ENCODE measurements at regions not wholly inside any gene's neighbourhood (a gene's known extent, or its start where the extent isn't known, plus 50 kb on each side); places are given as distances from the start of the nearest gene placed in this dataset.
A peak's percentile ranks its signal among the peaks of the same experiment; 100 is the strongest.

- H3K27me3 Mint-ChIP-seq (ENCODE audit: low read depth, unreplicated experiment) = no peaks in the 10 kb centered on the region
- no peaks in the 10 kb centered on the region for H3K9me3 ChIP-seq (ENCODE audit: insufficient read depth, low read depth, low read length)
- DNase-seq (ENCODE audit: low read depth) (no peak), FAIRE-seq (no peak)
- H3K9ac ChIP-seq (ENCODE audit: low read length) = no peak overlapping the region
- H3K4me1 Mint-ChIP-seq (ENCODE audit: low read depth, unreplicated experiment) = peaks cover 2% of the 10 kb centered on the region
- no peaks in the 10 kb centered on the region for H3K4me1 ChIP-seq (ENCODE audit: insufficient read depth, low read length)
- H3K27ac ChIP-seq (ENCODE audit: low read depth, low read length) = no peak overlapping the region
- H3K27me3 ChIP-seq (ENCODE audit: insufficient read depth, low read length) = no peaks in the 10 kb centered on the region
- no peaks in the 10 kb centered on the region for H4K20me1 ChIP-seq (ENCODE audit: insufficient read depth, low read length)
- H3K9me3 Mint-ChIP-seq (ENCODE audit: unreplicated experiment) = no peaks in the 10 kb centered on the region
- TF ChIP-seq EZH2 (IDR thresholded peaks at IDR 0.05; ENCODE audit: insufficient read depth, low read length) (no peak), CTCF (IDR thresholded peaks at IDR 0.05; ENCODE audit: insufficient read depth, low read depth, low read length) (no peak)
- no peaks in the 10 kb centered on the region for H3K36me3 Mint-ChIP-seq (ENCODE audit: low read depth, unreplicated experiment)
- no peaks in the 10 kb centered on the region for H3K79me2 ChIP-seq (ENCODE audit: insufficient read depth, low read length)
- no peak overlapping the region for H2AFZ ChIP-seq (ENCODE audit: low read depth, low read length)
- no peaks in the 10 kb centered on the region for H3K36me3 ChIP-seq (ENCODE audit: insufficient read depth, low read length)
- no peak overlapping the region for H3K4me3 Mint-ChIP-seq (ENCODE audit: unreplicated experiment)
- no peak overlapping the region for H3K4me2 ChIP-seq (ENCODE audit: low read length)
- no peak overlapping the region for H3K27ac Mint-ChIP-seq (ENCODE audit: unreplicated experiment)
- no peak overlapping the region for H3K4me3 ChIP-seq (ENCODE audit: insufficient read depth, low read depth, low read length)
Measured at GRCh38 chr2:212928681-212929080, 222.7 kb downstream of the IKZF2 start.

DNA sequence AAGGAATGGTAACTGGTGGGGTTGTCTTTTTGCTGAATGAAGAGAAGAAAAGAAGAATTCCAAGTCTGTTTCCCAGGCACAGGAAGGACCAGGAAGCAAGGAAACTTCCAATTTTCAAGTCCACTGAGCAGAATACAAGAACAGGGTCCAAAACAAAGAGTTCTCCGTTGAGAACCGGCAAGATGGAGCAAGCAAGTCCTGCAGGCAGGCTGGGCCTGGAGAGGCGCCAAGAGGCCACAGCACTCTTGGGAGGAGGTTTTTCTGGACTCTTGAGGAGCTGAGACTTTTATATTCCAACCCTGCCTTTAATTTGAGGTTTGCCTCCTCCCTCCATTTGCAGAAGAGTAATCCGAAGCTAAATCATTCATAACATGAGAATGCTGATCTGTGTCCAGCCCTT is 224.5 kb downstream of the IKZF2 start:
- Histone ChIP-seq H3K79me2 (ENCODE audit: insufficient read depth, low read length) (no peaks in the 10 kb centered on the region), H3K4me3 (ENCODE audit: insufficient read depth, low read depth, low read length) (no peak overlapping the region), H3K9ac (ENCODE audit: low read length) (no peak overlapping the region), H3K9me3 (ENCODE audit: insufficient read depth, low read depth, low read length) (no peaks in the 10 kb centered on the region), H3K36me3 (ENCODE audit: insufficient read depth, low read length) (no peaks in the 10 kb centered on the region), H2AFZ (ENCODE audit: low read depth, low read length) (peak overlapping the region; percentile 4), H3K4me1 (ENCODE audit: insufficient read depth, low read length) (no peaks in the 10 kb centered on the region), H3K4me2 (ENCODE audit: low read length) (no peak overlapping the region), H3K27me3 (ENCODE audit: insufficient read depth, low read length) (no peaks in the 10 kb centered on the region), H3K27ac (ENCODE audit: low read depth, low read length) (no peak overlapping the region), H4K20me1 (ENCODE audit: insufficient read depth, low read length) (no peaks in the 10 kb centered on the region)
- FAIRE-seq = no peak
- no peaks in the 10 kb centered on the region for H3K36me3 Mint-ChIP-seq (ENCODE audit: low read depth, unreplicated experiment)
- H3K27ac Mint-ChIP-seq (ENCODE audit: unreplicated experiment) = no peak overlapping the region
- no peak overlapping the region for H3K4me3 Mint-ChIP-seq (ENCODE audit: unreplicated experiment)
- no peaks in the 10 kb centered on the region for H3K27me3 Mint-ChIP-seq (ENCODE audit: low read depth, unreplicated experiment)
- H3K4me1 Mint-ChIP-seq (ENCODE audit: low read depth, unreplicated experiment) = peaks cover 2% of the 10 kb centered on the region
- no peak for DNase-seq (ENCODE audit: low read depth)
- TF ChIP-seq EZH2 (IDR thresholded peaks at IDR 0.05; ENCODE audit: insufficient read depth, low read length) (no peak), CTCF (IDR thresholded peaks at IDR 0.05; ENCODE audit: insufficient read depth, low read depth, low read length) (no peak)
- H3K9me3 Mint-ChIP-seq (ENCODE audit: unreplicated experiment) = no peaks in the 10 kb centered on the region

DNA sequence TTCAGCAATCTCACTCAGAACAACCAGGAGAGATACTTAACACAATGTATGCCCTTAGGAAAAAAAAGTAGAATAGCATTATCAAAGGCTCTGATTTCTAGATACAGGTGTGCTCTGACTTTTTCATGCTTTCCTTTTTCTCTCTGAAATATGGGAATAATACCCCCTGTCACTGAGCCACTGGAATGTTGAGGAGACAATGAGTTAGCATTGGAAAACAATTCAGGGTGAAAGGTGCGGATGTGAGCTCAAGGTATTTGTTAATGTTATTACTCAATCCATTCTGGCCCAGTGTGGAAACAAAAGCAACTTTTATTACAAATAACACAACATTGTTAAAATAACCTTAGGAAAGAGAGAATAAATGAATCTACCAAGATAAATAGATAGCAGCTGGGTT is 228.0 kb downstream of the IKZF2 start:
- Histone ChIP-seq H3K9ac (ENCODE audit: low read length) (no peak overlapping the region), H3K27ac (ENCODE audit: low read depth, low read length) (no peak overlapping the region), H3K9me3 (ENCODE audit: insufficient read depth, low read depth, low read length) (no peaks in the 10 kb centered on the region), H3K27me3 (ENCODE audit: insufficient read depth, low read length) (no peaks in the 10 kb centered on the region), H4K20me1 (ENCODE audit: insufficient read depth, low read length) (no peaks in the 10 kb centered on the region), H3K4me2 (ENCODE audit: low read length) (no peak overlapping the region), H3K4me1 (ENCODE audit: insufficient read depth, low read length) (no peaks in the 10 kb centered on the region), H3K36me3 (ENCODE audit: insufficient read depth, low read length) (no peaks in the 10 kb centered on the region), H3K4me3 (ENCODE audit: insufficient read depth, low read depth, low read length) (no peak overlapping the region), H3K79me2 (ENCODE audit: insufficient read depth, low read length) (no peaks in the 10 kb centered on the region), H2AFZ (ENCODE audit: low read depth, low read length) (no peak overlapping the region)
- Mint-ChIP-seq H3K36me3 (ENCODE audit: low read depth, unreplicated experiment) (no peaks in the 10 kb centered on the region), H3K27ac (ENCODE audit: unreplicated experiment) (no peak overlapping the region), H3K9me3 (ENCODE audit: unreplicated experiment) (no peaks in the 10 kb centered on the region), H3K27me3 (ENCODE audit: low read depth, unreplicated experiment) (no peaks in the 10 kb centered on the region), H3K4me3 (ENCODE audit: unreplicated experiment) (no peak overlapping the region), H3K4me1 (ENCODE audit: low read depth, unreplicated experiment) (no peaks in the 10 kb centered on the region)
- DNase-seq (ENCODE audit: low read depth) (no peak), FAIRE-seq (no peak)
- no peak for TF ChIP-seq CTCF (IDR thresholded peaks at IDR 0.05; ENCODE audit: insufficient read depth, low read depth, low read length)
- TF ChIP-seq EZH2 (IDR thresholded peaks at IDR 0.05; ENCODE audit: insufficient read depth, low read length) = no peak
